GM23338 (cell line): ENCODE measurements at regions not wholly inside any gene's neighbourhood (a gene's known extent, or its start where the extent isn't known, plus 50 kb on each side); places are given as distances from the start of the nearest gene placed in this dataset.

Experiments used
- ATAC-seq: fragments of 200-7000 bp; cut with Tn5 transposase; 3 replicates; pipeline ENCODE4 v1.9.1; 2020
- DNase-seq: peaks from one replicate; pipeline ENCODE4 v3.0.0-alpha.2; 2015; ENCODE audit warnings: low spot score
- H2AFZ ChIP-seq: fragments of 200-600 bp; sonication (generic); 2 replicates; pipeline ENCODE4 v1.8.0; 2016; ENCODE audit warnings: antibody characterized with exemption, mild to moderate bottlenecking, moderate library complexity
- H3F3A ChIP-seq: fragments of 200-600 bp; sonication (generic); replicated peaks from 2 replicates; pipeline ENCODE4 v1.8.0; 2017; ENCODE audit warnings: antibody characterized with exemption, mixed run types, low read depth
- H3K27ac ChIP-seq: fragments of 200-600 bp; sonication (generic); 2 replicates; pipeline ENCODE4 v1.6.1; 2016; ENCODE audit warnings: low read depth
- H3K27me3 ChIP-seq: fragments of 200-600 bp; sonication (generic); 2 replicates; pipeline ENCODE4 v1.8.0; 2016; ENCODE audit warnings: mild to moderate bottlenecking, mixed run types, moderate library complexity; ENCODE audit not compliant: insufficient read depth
- H3K36me3 ChIP-seq: fragments of 200-600 bp; sonication (generic); 2 replicates; pipeline ENCODE4 v1.8.0; 2016; ENCODE audit warnings: mild to moderate bottlenecking; ENCODE audit not compliant: insufficient read depth
- H3K4me1 ChIP-seq: fragments of 200-600 bp; sonication (generic); 2 replicates; pipeline ENCODE4 v1.8.0; 2016; ENCODE audit warnings: mild to moderate bottlenecking, moderate library complexity; ENCODE audit not compliant: insufficient read depth
- H3K4me2 ChIP-seq: fragments of 200-600 bp; sonication (generic); 2 replicates; pipeline ENCODE4 v1.7.1; 2017; ENCODE audit warnings: mixed run types
- H3K4me3 ChIP-seq: fragments of 200-600 bp; sonication (generic); 2 replicates; pipeline ENCODE4 v1.6.1; 2016; ENCODE audit warnings: mixed run types
- H3K79me2 ChIP-seq: fragments of 200-600 bp; sonication (generic); replicated peaks from 2 replicates; pipeline ENCODE4 v1.8.0; 2017; ENCODE audit warnings: mild to moderate bottlenecking; ENCODE audit not compliant: insufficient read depth
- H3K9me2 ChIP-seq: fragments of 200-600 bp; sonication (generic); 2 replicates; pipeline ENCODE4 v1.8.0; 2017; ENCODE audit not compliant: insufficient read depth
- H4K20me1 ChIP-seq: fragments of 200-600 bp; sonication (generic); replicated peaks from 2 replicates; pipeline ENCODE4 v1.8.0; 2017; ENCODE audit warnings: mild to moderate bottlenecking; ENCODE audit not compliant: insufficient read depth
- H3K27ac Mint-ChIP-seq: 2 replicates; pipeline ENCODE4 v1.8.0; 2020; ENCODE audit warnings: inconsistent platforms, mild to moderate bottlenecking, moderate library complexity, mixed read lengths
- H3K27me3 Mint-ChIP-seq: 3 replicates; pipeline ENCODE4 v1.8.0; 2022; ENCODE audit warnings: low read depth, mild to moderate bottlenecking, moderate library complexity, mixed read lengths, inconsistent platforms; ENCODE audit not compliant: insufficient read depth, poor library complexity
- H3K36me3 Mint-ChIP-seq: 3 replicates; pipeline ENCODE4 v1.8.0; 2021; ENCODE audit warnings: low read depth, mild to moderate bottlenecking, inconsistent platforms, moderate library complexity, mixed read lengths
- H3K4me1 Mint-ChIP-seq: 3 replicates; pipeline ENCODE4 v1.8.0; 2020; ENCODE audit warnings: mild to moderate bottlenecking, inconsistent platforms, mixed read lengths
- H3K4me3 Mint-ChIP-seq: 3 replicates; pipeline ENCODE4 v1.8.0; 2021; ENCODE audit warnings: moderate library complexity, mild to moderate bottlenecking, inconsistent platforms, mixed read lengths
- H3K9me3 Mint-ChIP-seq: 3 replicates; pipeline ENCODE4 v1.8.0; 2020; ENCODE audit warnings: moderate library complexity, mild to moderate bottlenecking, inconsistent platforms, mixed read lengths
- ETS1 ChIP-seq: IDR thresholded peaks from 2 replicates; pipeline ENCODE4 v1.6.1; 2016; ENCODE audit warnings: antibody characterized with exemption
- EZH2 ChIP-seq: fragments of 200-600 bp; sonication (generic); IDR thresholded peaks from one replicate; pipeline ENCODE4 v1.8.0; 2017; ENCODE audit warnings: antibody characterized with exemption, mild to moderate bottlenecking, low read depth; ENCODE audit not compliant: unreplicated experiment
- NANOG ChIP-seq: IDR thresholded peaks from 2 replicates; pipeline ENCODE4 v1.6.1; 2016; ENCODE audit warnings: antibody characterized with exemption, borderline replicate concordance
- POLR2AphosphoS5 ChIP-seq: IDR thresholded peaks from 2 replicates; pipeline ENCODE4 v1.6.1; 2016; ENCODE audit warnings: antibody characterized with exemption, low read depth
- STAT1 ChIP-seq: IDR thresholded peaks from one replicate; pipeline ENCODE4 v1.6.1; 2016; ENCODE audit warnings: antibody characterized with exemption; ENCODE audit not compliant: unreplicated experiment
- ZNF331 ChIP-seq: fragments of 250-450 bp; sonication (Bioruptor Pico); IDR thresholded peaks from 2 replicates; pipeline ENCODE4 v1.5.0; 2020; ENCODE audit warnings: low read depth, mild to moderate bottlenecking, moderate library complexity
- ZNF462 ChIP-seq: fragments of 250-450 bp; sonication (Bioruptor Pico); IDR thresholded peaks from 2 replicates; pipeline ENCODE4 v1.5.0; 2020; ENCODE audit warnings: mild to moderate bottlenecking, moderate library complexity

- Histone ChIP-seq H3F3A (no peaks in the 10 kb centered on the region), H3K36me3 (no peaks in the 10 kb centered on the region)
- TF ChIP-seq STAT1 (no peak), ZNF331 (CRISPR knock-in tag) (no peak), POLR2AphosphoS5 (no peak), NANOG (no peak)
Measured at GRCh38 chr13:109567315-109567714, 219.1 kb downstream of the IRS2 start.

GRCh38 chr13:109565877-109566276, 220.5 kb downstream of the IRS2 start:
- H3K4me1 Mint-ChIP-seq = no peaks in the 10 kb centered on the region

More at GRCh38 chr13:109567315-109567714, 219.1 kb downstream of the IRS2 start:
- H3K4me2 ChIP-seq = no peak overlapping the region
- Mint-ChIP-seq H3K27me3 (peaks cover 4% of the 10 kb centered on the region), H3K4me3 (no peak overlapping the region), H3K4me1 (no peaks in the 10 kb centered on the region), H3K9me3 (no peaks in the 10 kb centered on the region), H3K36me3 (no peaks in the 10 kb centered on the region), H3K27ac (no peak overlapping the region)
- H3K4me1 ChIP-seq = no peaks in the 10 kb centered on the region
- ATAC-seq = no peak
- no peak overlapping the region for H3K4me3 ChIP-seq
- H3K27ac ChIP-seq = no peak overlapping the region
- no peaks in the 10 kb centered on the region for H4K20me1 ChIP-seq
- H2AFZ ChIP-seq = no peak overlapping the region
- no peaks in the 10 kb centered on the region for H3K79me2 ChIP-seq
- no peaks in the 10 kb centered on the region for H3K27me3 ChIP-seq
- no peak for DNase-seq
- H3K9me2 ChIP-seq = peaks cover 4% of the 10 kb centered on the region; the same call in 1 of the 2 replicates

More at GRCh38 chr13:109565877-109566276, 220.5 kb downstream of the IRS2 start:
- Histone ChIP-seq H3K4me1 (no peaks in the 10 kb centered on the region), H3K4me3 (no peak overlapping the region), H3K36me3 (no peaks in the 10 kb centered on the region), H3F3A (no peaks in the 10 kb centered on the region), H3K4me2 (no peak overlapping the region), H2AFZ (no peak overlapping the region), H3K27me3 (no peaks in the 10 kb centered on the region), H3K27ac (no peak overlapping the region), H3K79me2 (no peaks in the 10 kb centered on the region), H3K9me2 (peaks cover 4% of the 10 kb centered on the region; the same call in 1 of the 2 replicates), H4K20me1 (no peaks in the 10 kb centered on the region)
- no peaks in the 10 kb centered on the region for H3K36me3 Mint-ChIP-seq
- no peak overlapping the region for H3K4me3 Mint-ChIP-seq
- peaks cover 6% of the 10 kb centered on the region for H3K27me3 Mint-ChIP-seq
- ATAC-seq (no peak), DNase-seq (no peak)
- TF ChIP-seq ETS1 (no peak), POLR2AphosphoS5 (no peak), ZNF462 (CRISPR knock-in tag) (no peak), STAT1 (no peak), EZH2 (no peak)
- no peaks in the 10 kb centered on the region; the same call in 2 of the 3 replicates for H3K9me3 Mint-ChIP-seq
- H3K27ac Mint-ChIP-seq = no peak overlapping the region
